Glutamatergic neuron (in vitro differentiated cells): ENCODE measurements at regions not wholly inside any gene's neighbourhood (a gene's known extent, or its start where the extent isn't known, plus 50 kb on each side); places are given as distances from the start of the nearest gene placed in this dataset.

Experiments
- DNase-seq: peaks from one replicate; pipeline ENCODE4 v3.0.0; 2022
- H3K27ac Mint-ChIP-seq: one replicate; pipeline ENCODE4 v1.8.0; 2020; ENCODE audit warnings: mild to moderate bottlenecking, mixed read lengths, inconsistent platforms; ENCODE audit not compliant: unreplicated experiment
- H3K27me3 Mint-ChIP-seq: one replicate; pipeline ENCODE4 v1.8.0; 2020; ENCODE audit warnings: mild to moderate bottlenecking, moderate library complexity, mixed read lengths, inconsistent platforms; ENCODE audit not compliant: unreplicated experiment
- H3K36me3 Mint-ChIP-seq: one replicate; pipeline ENCODE4 v1.8.0; 2020; ENCODE audit warnings: mild to moderate bottlenecking, mixed read lengths, inconsistent platforms; ENCODE audit not compliant: unreplicated experiment
- H3K4me1 Mint-ChIP-seq: one replicate; pipeline ENCODE4 v1.8.0; 2020; ENCODE audit warnings: mild to moderate bottlenecking, low read depth, mixed read lengths, inconsistent platforms; ENCODE audit not compliant: unreplicated experiment
- H3K4me3 Mint-ChIP-seq: one replicate; pipeline ENCODE4 v1.8.0; 2020; ENCODE audit warnings: mild to moderate bottlenecking, mixed read lengths, inconsistent platforms; ENCODE audit not compliant: unreplicated experiment
- H3K9me3 Mint-ChIP-seq: one replicate; pipeline ENCODE4 v1.8.0; 2020; ENCODE audit warnings: mild to moderate bottlenecking, moderate library complexity, mixed read lengths, inconsistent platforms; ENCODE audit not compliant: unreplicated experiment
- CTCF ChIP-seq: fragments of 200-600 bp; sonication (generic); IDR thresholded peaks from one replicate; pipeline ENCODE4 v1.5.0; 2021; ENCODE audit not compliant: partially characterized antibody, unreplicated experiment

- Mint-ChIP-seq H3K27ac (no peak overlapping the region), H3K27me3 (peaks cover under 1% of the 10 kb centered on the region), H3K4me3 (no peak overlapping the region), H3K36me3 (peaks cover 8% of the 10 kb centered on the region), H3K9me3 (peaks cover 2% of the 10 kb centered on the region), H3K4me1 (no peaks in the 10 kb centered on the region)
- no peak for DNase-seq
- no peak for TF ChIP-seq CTCF
Measured at GRCh38 chr12:73321319-73321718, 1049.1 kb downstream of the TRHDE start.

GRCh38 chr12:73321776-73322175, 1049.6 kb downstream of the TRHDE start:
- peaks cover 8% of the 10 kb centered on the region for H3K36me3 Mint-ChIP-seq

GRCh38 chr12:73330584-73331351, 1058.6 kb downstream of the TRHDE start:
- Mint-ChIP-seq H3K4me3 (no peak overlapping the region), H3K4me1 (no peaks in the 10 kb centered on the region), H3K27me3 (no peaks in the 10 kb centered on the region), H3K27ac (no peak overlapping the region), H3K9me3 (peaks cover under 1% of the 10 kb centered on the region), H3K36me3 (no peaks in the 10 kb centered on the region)
- DNase-seq, result no peak
- TF ChIP-seq CTCF, result no peak

More at GRCh38 chr12:73321776-73322175, 1049.6 kb downstream of the TRHDE start:
- Mint-ChIP-seq H3K4me3 (no peak overlapping the region), H3K9me3 (peaks cover 2% of the 10 kb centered on the region), H3K27ac (no peak overlapping the region), H3K4me1 (no peaks in the 10 kb centered on the region), H3K27me3 (no peaks in the 10 kb centered on the region)
- no peak for DNase-seq
- no peak for TF ChIP-seq CTCF

- no peak overlapping the region for H3K27ac Mint-ChIP-seq
- no peak for TF ChIP-seq CTCF
- no peak for DNase-seq
- no peaks in the 10 kb centered on the region for H3K4me1 Mint-ChIP-seq
- H3K9me3 Mint-ChIP-seq, result peaks cover 1% of the 10 kb centered on the region
- H3K27me3 Mint-ChIP-seq, result no peaks in the 10 kb centered on the region
- H3K36me3 Mint-ChIP-seq, result no peaks in the 10 kb centered on the region
- no peak overlapping the region for H3K4me3 Mint-ChIP-seq
Measured at GRCh38 chr12:73341559-73342247, 1069.5 kb downstream of the TRHDE start.

DNA sequence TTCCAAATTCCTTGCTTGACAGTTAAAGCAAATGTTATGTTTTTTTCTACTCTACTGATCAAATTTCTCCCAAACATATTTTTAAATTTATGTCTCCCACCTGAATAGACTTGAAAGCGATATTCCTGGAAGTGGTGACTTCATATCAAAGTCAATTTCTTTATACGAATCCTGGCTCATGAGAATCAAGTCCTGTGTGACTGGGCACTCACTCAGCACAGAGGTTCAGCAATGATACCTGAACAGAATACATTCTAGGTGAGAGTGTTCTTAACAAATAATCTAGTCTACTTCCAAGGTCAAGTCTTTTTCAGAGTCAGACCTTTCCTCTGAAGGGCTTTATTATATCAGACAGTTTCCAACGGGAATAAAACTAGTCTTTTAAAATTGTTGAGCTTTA, 1070.6 kb downstream of the TRHDE start:
- no peak for DNase-seq
- no peak overlapping the region for H3K27ac Mint-ChIP-seq
- no peak overlapping the region for H3K4me3 Mint-ChIP-seq
- no peaks in the 10 kb centered on the region for H3K4me1 Mint-ChIP-seq
- H3K27me3 Mint-ChIP-seq, result no peaks in the 10 kb centered on the region
- TF ChIP-seq CTCF, result no peak
- H3K36me3 Mint-ChIP-seq, result no peaks in the 10 kb centered on the region
- peaks cover 1% of the 10 kb centered on the region for H3K9me3 Mint-ChIP-seq
